Upper lobe of right lung (tissue), 1 donor: ENCODE measurements at regions not wholly inside any gene's neighbourhood (a gene's known extent, or its start where the extent isn't known, plus 50 kb on each side); places are given as distances from the start of the nearest gene placed in this dataset.

Source experiments
- ATAC-seq: fragments of 200-7000 bp; cut with Tn5 transposase; one replicate; pipeline ENCODE4 v1.9.1; 2020; ENCODE audit warnings: mild to moderate bottlenecking, moderate library complexity
- DNase-seq: peaks from one replicate; pipeline ENCODE4 v3.0.0-alpha.2; 2020
- H3K27ac ChIP-seq: fragments of 200-600 bp; one replicate; pipeline ENCODE4 v1.8.0; 2022
- H3K27me3 ChIP-seq: fragments of 200-600 bp; one replicate; pipeline ENCODE4 v1.8.0; 2022; ENCODE audit warnings: mild to moderate bottlenecking
- H3K36me3 ChIP-seq: fragments of 200-600 bp; one replicate; pipeline ENCODE4 v1.8.0; 2022
- H3K4me1 ChIP-seq: fragments of 200-600 bp; one replicate; pipeline ENCODE4 v1.8.0; 2022
- H3K4me3 ChIP-seq: fragments of 200-600 bp; one replicate; pipeline ENCODE4 v1.8.0; 2022; ENCODE audit warnings: mild to moderate bottlenecking
- H3K9me3 ChIP-seq: fragments of 200-600 bp; one replicate; pipeline ENCODE4 v1.8.0; 2022
- CTCF ChIP-seq: fragments of 200-600 bp; IDR thresholded peaks from one replicate; pipeline ENCODE4 v1.8.0; 2022; ENCODE audit warnings: antibody characterized with exemption
- intact Hi-C: fragments of 100-400 bp; cut with DNase I; formaldehyde crosslinking; loops from one replicate; pipeline ENCODE4 v1.11.0; 2022
- donor health status: DM: no; HTN: yes; CAD: no; lungs with severe emphysema.

GRCh38 chr2:58535990-58536389, 294.9 kb upstream of the FANCL start:
- no peak overlapping the region for H3K4me3 ChIP-seq
- no peak for TF ChIP-seq CTCF
- H3K9me3 ChIP-seq = no peaks in the 10 kb centered on the region
- DNase-seq (no peak), ATAC-seq (no peak)
- intact Hi-C loops = no loop called here
- no peak overlapping the region for H3K27ac ChIP-seq
- no peaks in the 10 kb centered on the region for H3K27me3 ChIP-seq
- H3K36me3 ChIP-seq = no peaks in the 10 kb centered on the region
- peaks cover 3% of the 10 kb centered on the region for H3K4me1 ChIP-seq

GRCh38 chr2:58535182-58535581, 294.1 kb upstream of the FANCL start:
- no peak for TF ChIP-seq CTCF
- no peak for ATAC-seq
- Histone ChIP-seq H3K27ac (no peak overlapping the region), H3K4me3 (no peak overlapping the region), H3K9me3 (no peaks in the 10 kb centered on the region), H3K36me3 (no peaks in the 10 kb centered on the region), H3K4me1 (peaks cover 3% of the 10 kb centered on the region), H3K27me3 (no peaks in the 10 kb centered on the region)
- intact Hi-C loops = no loop called here
- DNase-seq = no peak

- H3K27me3 ChIP-seq = no peaks in the 10 kb centered on the region
- no peak for DNase-seq
- no peak for ATAC-seq
- H3K36me3 ChIP-seq = no peaks in the 10 kb centered on the region
- no peaks in the 10 kb centered on the region for H3K4me1 ChIP-seq
- intact Hi-C loops = no loop called here
- H3K4me3 ChIP-seq = no peak overlapping the region
- no peak overlapping the region for H3K27ac ChIP-seq
- TF ChIP-seq CTCF = no peak
- H3K9me3 ChIP-seq = no peaks in the 10 kb centered on the region
Measured at GRCh38 chr2:58533376-58533775, 292.3 kb upstream of the FANCL start.

- DNase-seq (no peak), ATAC-seq (no peak)
- Histone ChIP-seq H3K4me1 (no peaks in the 10 kb centered on the region), H3K27ac (no peak overlapping the region), H3K27me3 (no peaks in the 10 kb centered on the region), H3K9me3 (no peaks in the 10 kb centered on the region), H3K36me3 (no peaks in the 10 kb centered on the region), H3K4me3 (no peak overlapping the region)
- no peak for TF ChIP-seq CTCF
- intact Hi-C loops = no loop called here
Measured at GRCh38 chr2:58532641-58533040, 291.5 kb upstream of the FANCL start.

GRCh38 chr2:58527647-58528046, 286.5 kb upstream of the FANCL start:
- Histone ChIP-seq H3K4me1 (no peaks in the 10 kb centered on the region), H3K9me3 (no peaks in the 10 kb centered on the region), H3K36me3 (no peaks in the 10 kb centered on the region)

More at GRCh38 chr2:58527647-58528046, 286.5 kb upstream of the FANCL start:
- no peak for TF ChIP-seq CTCF
- no peaks in the 10 kb centered on the region for H3K27me3 ChIP-seq
- intact Hi-C loops = no loop called here
- no peak for ATAC-seq
- DNase-seq = no peak
- no peak overlapping the region for H3K27ac ChIP-seq
- no peak overlapping the region for H3K4me3 ChIP-seq
